Stimulated activated CD4-positive, alpha-beta T cell treated with anti-CD3 and anti-CD28 coated beads, Interleukin-4, amount 100 ng/mL, for 48 hours (primary cell): ENCODE measurements at regions not wholly inside any gene's neighbourhood (a gene's known extent, or its start where the extent isn't known, plus 50 kb on each side); places are given as distances from the start of the nearest gene placed in this dataset.
"Not testable (repeated sequence)": the region's sequence is repeated elsewhere in the genome, so short reads cannot be mapped to it uniquely, and the experiment has no call there.

Source experiments
- DNase-seq, 2 donors: peaks; one replicate each; pipeline ENCODE4 v3.0.0-alpha.2; 2020; ENCODE audit warnings: low read depth in 2 of 2

GRCh38 chr4:160652790-160653189 is 1511.0 kb downstream of the FSTL5 start:
- no peak for DNase-seq

GRCh38 chr4:160675550-160675949 is 1488.2 kb downstream of the FSTL5 start:
- DNase-seq = no peak

- DNase-seq = no peak
These were observed 1478.1 kb downstream of the FSTL5 start for GRCh38 chr4:160685729-160686128.

- DNase-seq = no peak
These were observed 1462.1 kb downstream of the FSTL5 start for GRCh38 chr4:160701671-160702070.

GRCh38 chr4:160709026-160709425 is 1454.8 kb downstream of the FSTL5 start:
- DNase-seq = no peak

- DNase-seq = no peak
These were observed 1454.3 kb downstream of the FSTL5 start for GRCh38 chr4:160709546-160709945.

GRCh38 chr4:160716551-160716950 is 1447.2 kb downstream of the FSTL5 start:
- no peak for DNase-seq

- no peak for DNase-seq
These were observed 1446.0 kb downstream of the FSTL5 start for GRCh38 chr4:160717848-160718247.

- DNase-seq = no peak
These were observed 1439.7 kb downstream of the FSTL5 start for GRCh38 chr4:160724063-160724462.

- DNase-seq = no peak
These were observed 1418.7 kb downstream of the FSTL5 start for GRCh38 chr4:160745126-160745525.

- not testable (repeated sequence) for DNase-seq
These were observed 1417.2 kb downstream of the FSTL5 start for GRCh38 chr4:160746585-160746984.

GRCh38 chr4:160772668-160773067 is 1391.1 kb downstream of the FSTL5 start:
- DNase-seq = no peak

- no peak for DNase-seq
These were observed 1368.6 kb downstream of the FSTL5 start for GRCh38 chr4:160795216-160795615.

- DNase-seq = no peak
These were observed 1355.6 kb downstream of the FSTL5 start for GRCh38 chr4:160808174-160808573.

GRCh38 chr4:160809576-160809975 is 1354.2 kb downstream of the FSTL5 start:
- no peak for DNase-seq

- DNase-seq = no peak
These were observed 1353.4 kb downstream of the FSTL5 start for GRCh38 chr4:160810424-160810823.

GRCh38 chr4:160810941-160811340 is 1352.9 kb downstream of the FSTL5 start:
- no peak for DNase-seq

- DNase-seq = no peak
These were observed 1351.8 kb downstream of the FSTL5 start for GRCh38 chr4:160811956-160812355.

GRCh38 chr4:160814726-160815125 is 1349.1 kb downstream of the FSTL5 start:
- DNase-seq = no peak

- DNase-seq = no peak
These were observed 1345.2 kb downstream of the FSTL5 start for GRCh38 chr4:160818571-160818970.

- DNase-seq = no peak
These were observed 1344.0 kb downstream of the FSTL5 start for GRCh38 chr4:160819791-160820190.

GRCh38 chr4:160824481-160824880 is 1339.3 kb downstream of the FSTL5 start:
- no peak for DNase-seq

- no peak for DNase-seq
These were observed 1338.0 kb downstream of the FSTL5 start for GRCh38 chr4:160825644-160826338.

- DNase-seq = no peak
These were observed 1337.5 kb downstream of the FSTL5 start for GRCh38 chr4:160826339-160826679.
